DMS 273 treated with DMSO at 0.1 percent for 48 hours (cell line): ENCODE measurements at regions not wholly inside any gene's neighbourhood (a gene's known extent, or its start where the extent isn't known, plus 50 kb on each side); places are given as distances from the start of the nearest gene placed in this dataset.
"Not testable (repeated sequence)": the region's sequence is repeated elsewhere in the genome, so short reads cannot be mapped to it uniquely, and the experiment has no call there.

ENCODE experiments used
- DNase-seq: peaks from one replicate; lab custom pipeline; 2025; lab: John Stamatoyannopoulos, UW

DNA sequence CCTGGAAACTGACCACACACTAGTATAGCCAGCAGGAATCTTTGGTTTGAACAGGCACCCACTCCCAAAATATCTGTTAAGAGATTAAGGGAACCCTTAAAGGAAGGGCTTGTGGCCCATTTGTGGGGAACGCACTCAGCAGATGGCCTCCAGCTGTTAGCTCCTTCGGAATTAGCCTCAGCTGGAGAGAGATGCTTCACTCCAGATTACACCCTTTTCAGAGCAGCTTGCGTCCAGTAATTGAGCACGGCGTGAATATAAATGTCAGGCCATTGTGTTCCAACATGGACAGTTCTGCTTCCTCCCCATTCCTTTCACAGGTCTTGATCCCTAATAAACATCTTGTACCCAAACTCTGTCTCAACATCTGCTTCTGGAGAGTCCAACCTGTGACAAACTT, 397.8 kb downstream of the SEC23A start:
- DNase-seq = no peak

DNA sequence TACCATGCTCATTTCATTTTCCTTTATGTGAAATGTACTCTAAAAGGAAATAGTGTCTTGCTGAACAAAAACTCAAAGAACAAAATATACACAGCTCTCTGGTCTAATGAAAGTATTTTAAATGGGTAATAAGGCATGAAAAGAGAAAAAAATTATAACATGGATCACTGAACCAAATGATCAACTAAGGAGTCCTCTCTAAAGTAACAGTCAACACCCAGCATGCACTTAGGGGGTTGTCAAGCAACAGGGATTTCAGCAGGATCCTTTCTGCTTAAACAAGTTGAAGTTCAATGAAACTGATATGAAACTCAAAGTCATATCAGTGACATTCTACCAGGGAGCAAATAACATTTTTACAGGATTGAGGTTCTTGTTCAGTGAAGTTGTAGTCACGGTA, 398.8 kb downstream of the SEC23A start:
- DNase-seq = no peak

DNA sequence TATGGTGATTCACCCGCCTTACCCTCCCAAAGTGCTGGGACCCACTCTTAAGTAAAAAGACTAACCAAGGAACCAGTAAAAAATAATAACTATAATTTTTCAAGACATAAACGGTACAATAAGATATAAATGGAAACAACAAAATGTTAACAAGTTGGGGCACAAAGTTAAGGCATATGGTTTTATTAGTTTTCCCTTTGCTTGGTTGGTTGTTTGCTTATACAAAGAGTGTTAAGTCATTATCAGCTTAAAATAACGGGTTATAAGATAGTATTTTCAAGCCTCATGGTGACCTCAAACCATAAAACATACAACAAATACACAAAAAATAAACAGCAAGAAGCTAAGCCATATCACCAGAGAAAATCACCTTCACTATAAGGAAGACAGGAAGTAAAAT, 406.1 kb downstream of the SEC23A start:
- no peak for DNase-seq

DNA sequence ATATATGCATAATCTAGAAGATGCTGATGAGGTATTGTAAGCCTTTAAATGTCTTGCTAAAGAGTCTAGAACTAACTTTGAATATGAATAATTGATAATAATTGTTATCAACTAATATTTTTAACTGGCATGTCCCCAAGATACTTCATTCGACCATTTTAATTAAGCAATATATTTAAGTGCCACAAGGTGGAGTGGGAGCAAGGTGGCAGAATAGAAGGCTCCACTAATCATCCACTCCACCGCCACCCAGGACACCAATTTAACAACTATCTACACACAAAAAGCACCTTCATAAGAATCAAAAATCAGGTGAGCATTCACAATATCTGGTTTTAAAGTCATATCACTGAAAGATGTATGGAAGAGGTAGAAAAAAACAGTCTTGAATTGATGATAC, 409.6 kb downstream of the SEC23A start:
- no peak for DNase-seq

DNA sequence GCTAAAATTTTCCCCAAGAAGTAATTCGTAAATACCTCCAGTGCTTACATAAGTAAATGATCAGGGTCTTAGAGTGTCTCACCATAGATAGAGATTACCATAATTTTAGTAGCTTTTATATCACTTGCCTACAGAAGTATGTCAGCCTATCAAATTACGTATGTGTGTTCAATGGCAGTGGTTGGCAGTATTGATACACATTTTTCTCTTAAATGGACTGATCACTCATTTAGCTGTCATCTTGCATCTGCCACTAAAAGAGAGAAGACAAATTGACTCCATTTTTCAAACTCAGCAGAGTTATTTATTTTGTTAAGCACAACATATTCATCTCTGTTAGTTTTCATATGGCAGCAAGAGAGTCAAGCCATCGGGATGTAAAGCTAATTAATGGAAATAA, 413.1 kb upstream of the CLEC14A start:
- no peak for DNase-seq

DNA sequence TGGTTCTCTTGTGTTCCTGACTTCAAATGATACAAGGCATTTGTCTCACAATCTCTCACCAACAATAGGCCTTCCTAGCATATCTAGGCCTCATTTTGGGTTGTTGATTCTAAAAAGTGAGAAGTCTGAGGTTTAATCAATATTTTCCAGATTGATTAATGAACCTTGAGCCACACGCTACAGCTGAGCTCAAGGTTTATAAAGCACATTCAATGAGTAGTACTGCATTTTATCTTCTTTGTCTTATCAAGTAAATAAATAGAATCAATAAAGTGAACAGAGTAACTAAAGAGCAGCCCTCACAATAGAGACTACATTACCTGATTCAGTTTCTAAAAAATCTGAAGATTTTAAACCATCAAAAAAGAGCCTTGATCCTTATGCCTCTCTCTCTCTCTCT, 407.5 kb upstream of the CLEC14A start:
- DNase-seq = no peak

DNA sequence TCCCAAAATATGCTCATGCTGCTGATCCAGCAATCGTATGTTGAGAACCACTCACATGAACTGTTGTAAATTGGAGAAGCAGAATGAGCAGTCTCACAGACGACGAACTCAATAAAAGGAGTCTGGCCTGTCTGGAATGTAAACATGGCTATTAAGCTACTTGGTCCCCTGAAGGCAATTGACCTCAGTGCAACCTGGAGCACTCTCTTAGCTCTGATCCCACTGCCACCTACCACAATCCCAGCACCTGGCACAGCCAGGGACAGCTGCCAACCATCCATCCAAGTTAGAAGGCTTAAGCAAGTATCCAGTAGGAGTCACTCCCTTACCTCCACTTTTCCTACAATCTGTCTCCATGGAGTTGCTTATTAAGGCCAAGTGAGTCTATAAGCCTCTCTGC, 406.9 kb upstream of the CLEC14A start:
- no peak for DNase-seq

DNA sequence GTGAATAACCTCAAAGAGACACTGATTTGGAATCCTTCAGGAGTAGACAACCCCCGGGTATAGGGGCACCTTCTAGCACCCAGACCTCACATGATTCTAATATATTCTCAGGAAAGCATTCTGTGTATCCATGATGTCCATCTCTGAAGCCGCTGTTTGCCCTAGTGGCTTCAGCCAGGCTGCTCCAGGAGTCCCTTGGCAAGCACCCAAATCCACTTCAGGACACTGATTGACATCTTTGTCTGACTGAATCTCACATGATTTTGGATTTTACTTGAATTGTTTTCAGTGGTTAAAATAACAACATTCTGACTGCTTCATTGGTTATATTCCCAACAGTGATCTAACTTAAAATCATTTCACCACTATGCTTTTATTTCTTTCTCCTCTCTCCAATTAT, 390.5 kb upstream of the CLEC14A start:
- no peak for DNase-seq

DNA sequence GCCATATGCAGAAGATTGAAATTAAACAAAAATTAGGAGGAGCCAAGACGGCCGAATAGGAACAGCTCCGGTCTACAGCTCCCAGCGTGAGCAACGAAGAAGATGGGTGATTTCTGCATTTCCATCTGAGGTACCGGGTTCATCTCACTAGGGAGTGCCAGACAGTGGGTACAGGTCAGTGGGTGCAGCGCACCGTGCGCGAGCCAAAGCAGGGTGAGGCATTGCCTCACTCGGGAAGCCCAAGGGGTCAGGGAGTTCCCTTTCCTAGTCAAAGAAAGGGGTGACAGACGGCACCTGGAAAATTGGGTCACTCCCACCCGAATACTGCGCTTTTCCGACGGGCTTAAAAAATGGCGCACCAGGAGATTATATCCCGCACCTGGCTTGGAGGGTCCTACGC, 379.0 kb upstream of the CLEC14A start:
- DNase-seq = not testable (repeated sequence)

DNA sequence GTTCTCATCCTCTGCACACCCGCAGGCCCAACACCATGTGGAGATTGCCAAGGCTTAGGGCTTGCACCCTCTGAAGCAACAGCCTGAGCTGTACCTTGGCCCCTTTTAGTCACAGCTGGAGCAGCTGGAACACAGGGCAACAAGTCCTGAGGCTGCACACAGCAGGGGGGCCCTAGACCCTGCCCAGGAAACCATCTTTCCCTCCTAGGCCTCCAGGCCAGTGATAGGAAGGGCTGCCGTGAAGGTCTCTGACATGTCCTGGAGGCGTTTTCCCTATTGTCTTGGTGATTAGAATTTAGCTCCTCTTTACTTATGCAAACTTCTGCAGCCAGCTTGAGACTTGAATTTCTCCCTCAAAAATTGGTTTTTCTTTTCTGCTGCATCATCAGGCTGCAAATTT, 373.5 kb upstream of the CLEC14A start:
- no peak for DNase-seq

DNA sequence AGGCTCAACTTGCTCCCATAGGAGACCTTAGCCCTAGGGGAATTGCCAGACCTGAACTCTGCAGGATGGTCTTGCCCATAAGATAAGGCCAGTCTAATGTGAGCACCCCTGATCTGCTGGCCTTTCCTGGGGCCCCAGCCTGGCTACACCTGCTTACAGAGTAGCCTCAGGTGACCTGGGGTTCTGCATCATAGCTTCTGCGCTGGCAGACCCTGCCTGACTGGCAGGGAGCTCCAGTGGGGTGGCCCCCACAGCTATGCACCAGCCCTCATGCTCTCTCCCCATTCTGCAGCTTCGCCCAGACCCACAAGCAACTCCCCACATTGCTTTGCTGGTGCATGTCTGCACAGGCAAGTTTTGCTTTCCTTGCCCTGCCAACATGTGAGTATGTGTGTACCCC, 371.3 kb upstream of the CLEC14A start:
- no peak for DNase-seq

DNA sequence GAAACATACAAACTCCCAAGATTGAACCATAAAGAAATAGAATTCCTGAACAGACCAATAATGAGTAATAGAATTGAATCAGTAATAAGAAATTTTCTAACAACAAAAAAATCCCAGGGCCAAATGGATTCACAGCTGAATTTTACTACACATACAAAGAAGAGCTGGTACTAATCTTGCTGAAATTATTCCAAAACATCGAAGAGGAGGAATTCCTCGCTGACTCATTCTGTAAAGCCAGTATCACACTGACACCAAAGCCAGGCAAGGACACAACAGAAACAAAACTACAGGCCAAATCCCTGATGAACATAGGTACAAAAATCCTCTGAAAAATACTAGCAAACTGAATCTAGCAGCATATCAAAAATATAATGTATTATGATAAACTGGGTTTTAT, 367.8 kb upstream of the CLEC14A start:
- DNase-seq = no peak

DNA sequence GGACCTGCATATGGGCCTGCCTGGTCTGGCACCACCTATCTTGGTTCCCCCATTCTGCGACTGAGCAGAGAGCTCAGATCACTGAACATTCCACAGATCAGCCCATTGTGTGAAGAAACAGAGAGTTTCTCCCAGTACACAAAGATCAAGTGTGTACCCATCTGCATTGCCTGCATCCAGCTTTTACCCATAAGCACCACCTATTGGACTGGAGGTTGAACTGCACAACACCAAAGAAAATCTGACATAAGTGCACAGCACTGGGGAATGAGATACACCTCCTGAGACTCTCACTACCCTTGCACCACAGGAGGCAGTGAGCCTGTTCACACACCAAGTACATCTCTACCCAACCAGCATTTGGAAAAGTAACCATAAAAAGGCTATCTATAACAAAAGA, 362.6 kb upstream of the CLEC14A start:
- DNase-seq = no peak

DNA sequence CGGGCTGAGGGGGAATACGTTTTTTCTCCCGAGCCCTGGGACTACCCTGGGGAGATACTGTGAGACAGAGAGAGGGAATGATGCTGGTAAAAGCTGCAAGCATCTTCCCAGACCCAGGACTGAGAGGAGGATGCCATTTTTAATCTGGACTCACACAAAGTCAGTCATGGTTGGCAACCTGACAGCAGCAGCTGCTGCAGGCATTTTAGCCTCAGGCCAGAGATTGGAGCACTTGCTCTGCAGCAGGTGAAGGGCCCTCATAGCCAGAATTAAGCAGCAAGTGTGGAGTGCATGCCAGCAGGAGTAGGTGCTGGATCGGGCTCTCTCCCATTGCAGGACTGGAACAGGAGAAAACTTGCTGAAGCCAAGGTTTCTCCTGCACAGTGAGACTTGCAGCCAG, 361.1 kb upstream of the CLEC14A start:
- no peak for DNase-seq

DNA sequence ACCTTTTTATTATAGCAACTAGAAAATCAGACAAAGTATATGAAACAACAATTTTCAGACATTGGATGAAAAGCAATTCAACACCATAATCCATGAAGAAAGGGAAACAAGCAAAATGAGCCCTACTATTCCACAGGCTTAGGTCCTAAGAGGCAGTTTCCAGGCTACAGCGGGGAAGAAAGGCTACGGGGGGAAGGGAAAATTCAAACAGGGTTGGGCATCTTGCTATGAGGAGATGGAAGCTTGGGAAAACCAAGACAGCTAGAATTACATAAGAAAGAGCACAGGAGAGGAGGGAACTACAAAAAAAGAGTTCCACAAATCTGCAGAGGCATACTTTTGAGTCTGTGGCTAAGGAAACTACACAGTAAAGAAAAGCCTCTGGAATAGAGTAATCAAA, 356.0 kb upstream of the CLEC14A start:
- no peak for DNase-seq

DNA sequence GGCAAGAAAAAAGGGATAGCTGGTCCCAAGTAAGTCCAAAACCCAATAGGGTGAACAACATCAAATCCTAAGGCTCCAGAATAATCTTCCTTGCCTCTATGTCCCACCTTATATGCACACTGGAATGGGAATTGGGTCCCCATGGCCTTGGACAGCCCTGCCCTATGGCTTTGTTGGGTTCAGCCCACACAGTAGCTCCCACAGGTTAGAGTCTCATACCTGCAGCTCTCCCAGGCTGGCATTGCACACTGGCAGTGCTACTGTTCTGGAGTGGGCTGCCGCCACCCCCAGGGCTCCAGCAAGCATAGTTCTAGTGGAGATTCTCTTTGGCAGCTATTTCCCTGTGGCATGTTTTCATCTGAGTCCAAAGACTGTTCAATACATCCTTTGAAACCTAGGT, 352.4 kb upstream of the CLEC14A start:
- DNase-seq = no peak

DNA sequence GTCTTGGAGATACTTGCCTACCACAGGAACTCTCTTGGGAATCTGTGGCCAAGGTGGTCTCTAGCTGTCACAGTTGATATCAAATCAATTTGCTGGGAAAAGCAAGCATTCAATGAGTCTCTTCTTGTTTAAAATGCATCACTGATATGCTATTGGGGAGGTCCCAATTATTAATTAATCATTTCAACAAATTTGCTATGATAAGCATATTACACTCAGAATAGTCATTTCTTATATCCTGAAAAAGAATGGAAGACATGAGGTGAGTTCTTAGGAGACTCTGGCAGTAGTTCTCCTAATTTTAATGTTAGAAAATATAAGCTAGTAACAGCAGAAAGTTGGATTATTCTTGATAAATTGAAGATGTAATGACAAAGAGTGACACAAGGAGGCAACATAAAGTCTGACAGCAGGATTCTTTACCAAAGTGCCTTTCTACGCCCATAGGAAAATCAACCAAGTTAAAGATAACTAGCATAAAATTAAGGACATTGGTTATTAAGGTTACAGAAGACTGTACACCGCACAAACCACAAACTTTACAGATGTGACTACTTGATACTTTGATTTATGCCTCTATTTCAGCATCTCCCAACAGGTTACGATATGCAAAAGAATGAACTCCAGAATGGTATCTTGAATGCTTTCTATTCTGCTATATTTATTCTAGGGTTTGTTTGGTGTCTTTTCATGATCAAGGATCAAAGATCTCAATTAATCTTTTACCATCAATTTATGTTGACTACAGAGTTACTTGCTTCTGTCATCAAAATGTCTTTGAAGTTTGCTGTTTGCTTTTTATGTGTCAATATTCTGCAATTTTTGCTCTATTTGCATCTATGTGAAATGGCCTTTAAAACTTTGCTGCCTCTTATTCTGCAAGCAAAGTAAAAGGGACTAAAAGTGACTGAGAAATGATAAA, 349.6 kb upstream of the CLEC14A start:
- no peak for DNase-seq

DNA sequence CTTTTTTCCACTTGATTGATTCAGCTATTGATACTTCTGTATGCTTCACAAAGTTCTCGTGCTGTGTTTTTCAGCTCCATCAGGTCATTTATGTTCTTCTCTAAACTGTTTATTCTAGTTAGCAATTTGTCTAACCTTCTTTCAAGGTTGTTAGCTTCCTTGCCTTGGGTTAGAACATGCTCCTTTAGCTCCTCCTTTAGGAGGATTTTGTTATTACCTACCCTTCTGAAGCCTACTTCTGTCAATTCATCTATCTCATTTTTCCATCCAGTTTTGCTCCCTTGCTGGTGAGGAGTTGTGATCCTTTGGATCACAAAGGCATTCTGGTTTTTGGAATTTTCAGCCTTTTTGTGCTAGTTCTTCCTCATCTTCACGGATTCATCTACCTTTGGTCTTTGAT, 344.7 kb upstream of the CLEC14A start:
- DNase-seq = not testable (repeated sequence)

DNA sequence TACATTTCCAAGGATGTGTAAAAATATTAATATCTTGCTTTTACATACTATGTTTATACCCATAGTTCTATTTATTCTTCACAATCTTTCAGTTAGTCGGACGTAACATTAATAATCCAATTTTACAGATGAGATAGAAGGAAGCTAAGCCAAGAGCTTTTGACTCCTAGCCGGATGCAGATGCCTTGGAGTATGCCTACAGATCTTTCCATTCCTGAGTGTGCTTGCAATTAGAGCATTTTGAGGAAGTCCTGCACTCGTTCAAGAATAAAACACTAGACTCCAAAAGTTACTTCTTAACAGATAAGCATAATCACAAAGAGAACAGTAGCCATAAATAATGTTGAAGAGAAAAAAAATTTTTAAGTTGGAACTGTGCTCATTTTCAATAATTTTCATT, 337.6 kb upstream of the CLEC14A start:
- no peak for DNase-seq

DNA sequence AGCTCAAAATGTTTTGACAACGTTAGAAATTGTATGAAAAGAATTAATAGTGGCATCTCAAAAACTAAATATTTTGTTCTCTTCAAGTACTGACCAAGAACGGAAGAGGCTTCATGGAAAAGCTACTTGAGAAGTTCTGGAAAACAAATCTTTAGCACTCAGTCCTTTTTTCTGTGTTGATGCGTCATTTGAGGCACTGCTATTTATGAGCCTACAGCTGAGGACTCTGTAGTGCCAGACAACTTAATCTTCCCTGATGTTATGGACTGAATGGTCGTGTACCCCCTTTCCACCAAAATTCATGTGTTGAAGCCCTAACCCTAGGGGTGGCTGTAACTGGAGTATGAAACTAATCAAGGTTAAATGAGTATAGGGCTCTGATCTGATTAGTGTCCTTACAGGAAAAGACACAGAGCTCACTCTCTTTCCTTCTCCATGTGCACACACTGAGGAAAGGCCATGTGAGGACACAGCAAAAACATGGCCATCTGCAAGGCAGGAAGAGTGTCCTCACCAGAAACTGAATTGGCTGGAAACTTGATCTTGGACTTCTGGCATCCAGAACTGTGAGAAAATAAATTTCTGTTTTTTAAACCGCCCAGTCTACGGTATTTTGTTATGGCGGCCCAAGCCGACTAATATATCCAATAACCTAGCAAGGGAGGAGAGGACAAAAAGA, 337.0 kb upstream of the CLEC14A start:
- DNase-seq = peak; percentile 8

DNA sequence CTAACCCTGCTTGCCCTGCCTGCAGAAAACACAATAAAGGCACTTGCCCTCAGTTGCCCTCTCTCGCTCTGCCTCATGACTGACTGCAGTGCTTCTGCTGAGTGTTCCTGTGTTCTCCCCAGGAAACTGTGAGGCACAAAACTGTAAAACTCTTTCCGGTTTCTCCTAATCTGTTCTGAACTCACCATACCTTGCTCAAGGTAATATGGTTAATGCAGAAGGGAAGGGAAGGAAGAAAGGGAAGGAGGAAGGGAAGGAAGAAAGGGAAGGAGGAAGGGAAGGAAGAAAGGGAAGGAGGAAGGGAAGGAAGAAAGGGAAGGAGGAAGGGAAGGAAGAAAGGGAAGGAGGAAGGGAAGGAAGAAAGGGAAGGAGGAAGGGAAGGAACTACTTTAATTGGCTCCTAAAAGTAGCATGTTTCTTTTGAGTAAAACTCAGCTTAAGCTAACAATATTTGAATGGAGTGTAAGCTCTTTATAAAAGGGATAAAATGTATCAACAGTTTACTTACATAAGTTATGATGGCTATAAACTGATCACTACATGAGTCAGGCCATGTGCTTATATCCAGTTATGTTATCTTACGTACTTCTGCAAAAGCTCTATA, 334.0 kb upstream of the CLEC14A start:
- DNase-seq = no peak

DNA sequence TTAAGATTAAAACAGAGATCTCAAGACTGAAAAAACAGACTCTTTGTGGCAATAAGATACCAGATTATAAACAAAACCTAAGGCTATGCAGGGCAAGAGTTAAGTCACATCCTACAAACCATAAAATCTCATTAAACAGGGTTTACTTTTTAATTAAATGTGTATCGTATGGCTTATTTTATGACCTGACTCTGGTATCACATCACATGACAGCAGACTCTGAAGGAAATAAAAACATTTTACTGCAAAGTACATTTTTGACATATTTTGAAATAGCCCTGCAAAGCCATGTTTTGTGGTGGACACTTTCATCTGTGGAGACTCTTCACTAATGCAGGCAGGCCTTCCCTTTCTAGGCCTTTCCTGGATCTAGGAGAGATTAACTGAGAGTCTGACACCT, 327.6 kb upstream of the CLEC14A start:
- DNase-seq = no peak

DNA sequence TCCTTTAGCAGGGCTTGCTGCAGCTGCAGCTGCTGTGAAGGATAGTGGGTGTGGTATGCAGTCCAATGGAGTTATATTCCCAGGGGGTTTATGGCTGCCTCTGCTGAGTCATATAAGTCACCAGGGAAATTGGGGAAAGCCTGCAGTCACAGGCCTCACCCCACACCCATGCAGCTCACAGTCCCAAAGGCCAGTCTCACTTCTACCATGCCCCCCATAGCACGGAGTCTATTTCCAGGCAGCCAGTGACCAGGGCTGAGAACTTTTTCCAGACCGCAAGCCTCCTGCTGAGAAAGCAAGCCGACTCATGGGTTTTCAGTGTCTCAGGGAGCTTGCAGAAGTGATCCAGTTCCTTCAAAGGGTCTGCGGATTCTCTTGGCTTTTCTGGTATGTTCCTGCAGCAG, 322.4 kb upstream of the CLEC14A start:
- no peak for DNase-seq
